GM13976 (cell line): ENCODE measurements at regions not wholly inside any gene's neighbourhood (a gene's known extent, or its start where the extent isn't known, plus 50 kb on each side); places are given as distances from the start of the nearest gene placed in this dataset.

ENCODE experiments used
- DNase-seq: peaks from one replicate; pipeline ENCODE4 v3.0.0; 2012; ENCODE audit warnings: low spot score
- in situ Hi-C: fragments of 300-500 bp; cut with MboI; formaldehyde crosslinking; loops from one replicate; pipeline ENCODE4 v1.12.0; 2022; ENCODE audit warnings: low sequenced_read_pairs, mixed read lengths, inconsistent platforms; ENCODE audit not compliant: unreplicated experiment
- TF ChIP-seq, protein P1 (sequence below): IDR thresholded peaks from 2 replicates; pipeline ENCODE4 v1.5.1; 2012; ENCODE audit warnings: borderline replicate concordance, mild to moderate bottlenecking; ENCODE audit not compliant: insufficient read depth; ENCODE audit errors: extremely low read depth, missing control alignments, control extremely low read depth

DNA sequence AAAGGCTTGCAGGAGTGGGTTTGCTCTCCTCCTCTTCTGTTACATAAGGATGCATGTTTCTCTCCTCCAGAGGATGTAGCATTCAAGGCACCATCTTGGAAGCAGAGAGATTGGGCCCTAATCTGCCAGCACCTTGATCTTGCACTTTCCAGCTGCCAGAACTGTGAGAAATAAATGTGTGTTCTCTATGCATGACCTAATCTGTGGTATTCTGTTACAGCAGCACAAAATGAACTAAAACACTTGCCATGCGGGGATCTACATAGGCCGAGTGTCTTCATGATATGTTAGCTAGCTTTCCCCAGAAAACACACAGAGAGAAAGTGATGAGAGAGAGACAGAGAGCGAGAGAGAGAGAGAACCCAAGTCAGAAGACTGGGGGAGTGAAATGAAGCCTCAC lies 273.5 kb downstream of the UTP18 start:
- in situ Hi-C loops = no loop called here
- no peak for DNase-seq
- TF ChIP-seq, protein P1, sequence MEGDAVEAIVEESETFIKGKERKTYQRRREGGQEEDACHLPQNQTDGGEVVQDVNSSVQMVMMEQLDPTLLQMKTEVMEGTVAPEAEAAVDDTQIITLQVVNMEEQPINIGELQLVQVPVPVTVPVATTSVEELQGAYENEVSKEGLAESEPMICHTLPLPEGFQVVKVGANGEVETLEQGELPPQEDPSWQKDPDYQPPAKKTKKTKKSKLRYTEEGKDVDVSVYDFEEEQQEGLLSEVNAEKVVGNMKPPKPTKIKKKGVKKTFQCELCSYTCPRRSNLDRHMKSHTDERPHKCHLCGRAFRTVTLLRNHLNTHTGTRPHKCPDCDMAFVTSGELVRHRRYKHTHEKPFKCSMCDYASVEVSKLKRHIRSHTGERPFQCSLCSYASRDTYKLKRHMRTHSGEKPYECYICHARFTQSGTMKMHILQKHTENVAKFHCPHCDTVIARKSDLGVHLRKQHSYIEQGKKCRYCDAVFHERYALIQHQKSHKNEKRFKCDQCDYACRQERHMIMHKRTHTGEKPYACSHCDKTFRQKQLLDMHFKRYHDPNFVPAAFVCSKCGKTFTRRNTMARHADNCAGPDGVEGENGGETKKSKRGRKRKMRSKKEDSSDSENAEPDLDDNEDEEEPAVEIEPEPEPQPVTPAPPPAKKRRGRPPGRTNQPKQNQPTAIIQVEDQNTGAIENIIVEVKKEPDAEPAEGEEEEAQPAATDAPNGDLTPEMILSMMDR = no peak

DNA sequence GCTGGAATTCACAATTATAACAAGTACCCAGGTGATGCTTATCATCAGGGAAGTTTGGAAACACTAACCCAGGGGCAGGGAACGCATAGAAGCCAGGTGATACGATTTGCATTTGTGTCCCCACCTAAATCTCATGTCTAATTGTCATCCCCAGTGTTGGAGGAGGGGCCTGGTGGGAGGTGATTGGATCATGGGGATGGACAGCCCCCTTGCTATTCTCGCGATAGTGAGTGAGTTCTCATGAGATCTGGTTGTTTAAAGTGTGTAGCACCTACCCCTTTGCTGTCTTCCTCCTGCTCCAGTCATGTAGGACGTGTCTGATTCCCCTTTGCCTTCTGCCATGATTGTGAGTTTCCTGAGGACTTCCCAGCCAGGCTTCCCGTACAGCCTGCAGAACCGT lies 276.3 kb downstream of the UTP18 start:
- DNase-seq = no peak
- in situ Hi-C loops = no loop called here
- TF ChIP-seq, protein P1 = no peak

DNA sequence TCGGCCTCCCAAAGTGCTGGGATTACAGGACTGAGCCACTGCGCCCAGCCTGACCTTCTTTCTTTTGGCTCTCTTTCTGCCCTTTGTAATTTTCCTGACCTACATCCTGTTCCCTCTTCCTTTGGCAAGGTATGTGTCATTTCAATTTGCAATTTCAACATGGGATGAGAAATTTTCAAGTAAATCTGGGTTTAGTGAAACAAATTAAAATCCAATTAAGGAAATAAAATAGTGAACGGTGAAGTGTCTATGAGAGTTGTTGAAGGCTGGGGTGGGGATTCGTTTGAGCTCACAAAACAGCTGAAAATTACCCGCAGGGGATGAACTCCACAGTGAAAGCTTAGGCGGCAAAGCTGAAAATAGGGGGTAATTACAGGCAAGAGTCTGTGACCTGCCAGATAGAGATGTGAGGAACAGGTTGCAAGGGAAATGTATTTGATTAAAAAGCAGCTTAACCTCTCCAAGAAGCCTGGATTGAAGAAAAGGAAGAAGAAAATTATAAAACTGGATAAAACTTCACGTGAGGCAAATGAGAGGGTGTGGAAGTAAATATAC lies 277.7 kb downstream of the UTP18 start:
- in situ Hi-C loops = no loop called here
- TF ChIP-seq, protein P1 = no peak
- no peak for DNase-seq

DNA sequence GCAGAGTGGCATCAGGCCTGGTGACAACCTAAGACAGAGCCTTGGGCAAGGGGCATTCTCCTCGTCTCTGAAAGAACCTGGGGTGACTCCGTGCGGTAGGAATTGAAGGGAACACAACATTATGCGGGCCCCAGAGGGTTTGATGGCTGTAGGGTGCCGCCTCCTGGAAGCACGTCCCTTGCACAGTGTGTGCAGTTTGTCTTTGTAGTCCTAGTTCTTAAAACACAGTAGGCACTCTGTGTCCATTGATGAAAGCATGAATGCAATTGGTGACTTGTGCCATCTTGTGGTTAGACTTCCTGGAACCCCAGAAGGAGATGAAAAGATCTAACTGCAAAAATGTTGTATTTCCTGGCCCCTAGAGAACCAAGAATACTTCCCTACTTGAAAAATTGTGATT lies 279.8 kb downstream of the UTP18 start:
- TF ChIP-seq, protein P1 = no peak
- in situ Hi-C loops = no loop called here
- no peak for DNase-seq

DNA sequence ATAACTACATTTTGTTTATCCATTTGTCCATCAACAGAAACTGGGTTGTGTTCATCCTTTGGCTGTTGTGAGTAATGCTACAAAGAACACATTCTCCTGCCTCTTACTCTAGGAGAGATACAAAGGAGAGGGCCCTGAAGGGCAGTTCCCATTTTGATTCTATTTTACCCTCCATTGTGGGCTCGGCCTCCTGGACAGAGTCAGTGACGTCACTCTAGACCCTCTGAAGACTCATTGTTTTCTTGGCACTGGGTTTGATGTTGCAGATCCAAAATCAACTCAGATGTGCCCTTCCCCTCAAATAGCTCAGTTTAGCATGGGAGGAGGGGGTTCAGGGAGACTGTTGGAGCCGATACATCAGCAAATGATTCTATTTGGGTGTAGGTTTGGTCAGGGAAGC lies 280.9 kb downstream of the UTP18 start:
- DNase-seq = no peak
- TF ChIP-seq, protein P1 = no peak
- in situ Hi-C loops = no loop called here

DNA sequence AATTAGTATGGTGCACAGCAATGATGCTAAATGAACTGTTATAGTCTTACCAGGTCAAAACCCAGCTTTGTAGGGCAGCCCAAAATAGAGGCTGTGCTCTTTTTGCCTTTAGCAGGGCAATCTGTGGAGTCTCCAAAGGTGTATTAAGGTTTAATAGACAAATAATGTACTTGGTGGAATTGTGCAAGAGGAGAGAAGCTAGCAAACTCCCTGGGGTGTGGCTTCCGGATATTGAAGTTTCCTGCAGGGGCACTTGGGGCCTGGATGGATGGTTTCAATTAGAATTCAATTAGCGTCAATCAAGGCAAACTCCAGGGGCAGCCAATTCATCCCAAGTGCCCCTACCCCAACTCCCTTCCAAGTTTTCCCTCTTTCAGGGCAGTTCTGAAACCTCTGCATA lies 285.8 kb downstream of the UTP18 start:
- DNase-seq = no peak
- TF ChIP-seq, protein P1 = no peak
- in situ Hi-C loops = no loop called here

DNA sequence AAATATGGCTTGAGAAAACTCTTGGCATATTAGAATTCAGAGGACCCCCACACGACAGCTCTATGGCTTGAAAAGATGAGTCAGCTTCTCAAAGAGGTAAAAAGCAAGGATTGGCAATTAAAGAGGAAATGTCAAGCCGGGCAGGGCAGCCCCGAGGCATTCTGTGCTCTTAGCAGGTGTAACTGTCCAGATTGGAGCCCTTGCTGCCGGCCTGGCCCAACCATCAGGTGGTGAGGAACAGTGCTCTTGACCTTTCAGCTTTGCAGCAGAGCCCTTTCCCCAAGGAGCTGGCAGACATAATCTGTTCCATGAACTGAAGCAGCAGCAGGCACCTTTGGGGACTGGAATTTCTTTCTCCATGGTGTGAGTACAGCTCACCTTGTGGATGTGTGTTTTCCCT lies 287.8 kb downstream of the UTP18 start:
- DNase-seq = no peak
- in situ Hi-C loops = no loop called here
- TF ChIP-seq, protein P1 = no peak
